ENCODE measurements at regions not wholly inside any gene's neighbourhood (a gene's known extent, or its start where the extent isn't known, plus 50 kb on each side); places are given as distances from the start of the nearest gene placed in this dataset.
"Not testable (repeated sequence)": the region's sequence is repeated elsewhere in the genome, so short reads cannot be mapped to it uniquely, and the experiment has no call there.

DNA sequence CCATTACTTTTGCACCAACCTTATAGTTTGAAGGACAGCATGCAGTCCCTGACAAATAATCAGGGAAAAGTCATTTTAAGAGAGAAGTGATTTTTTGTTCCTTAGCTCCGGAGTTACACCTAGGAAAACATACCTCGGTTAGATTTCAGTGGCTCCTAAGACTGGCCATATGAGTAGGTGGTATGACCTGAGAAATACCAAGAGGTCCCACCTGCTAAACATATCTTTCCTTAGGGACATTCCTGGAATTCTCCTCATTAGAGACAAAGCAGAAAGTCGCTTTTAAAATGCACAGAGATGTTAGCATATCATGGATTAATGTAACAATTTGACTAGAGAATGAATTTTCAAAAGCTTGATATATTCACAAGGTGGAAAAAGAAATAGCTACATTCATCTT lies 84.2 kb upstream of the RNPC3 start:
- Histone ChIP-seq H3K4me1 (ENCODE audit: insufficient read depth) (no peaks in the 10 kb centered on the region), H3K27ac (no peak overlapping the region), H3K4me3 (no peak overlapping the region), H3K9me3 (no peaks in the 10 kb centered on the region), H3K27me3 (no peaks in the 10 kb centered on the region), H3K36me3 (no peaks in the 10 kb centered on the region)
- 68 to 81% (median 73%) methylated on average over 3 of the region's 3 CpGs for WGBS, 3 donors
- no peak for DNase-seq
- intact Hi-C loops (cut with DNase I), result no loop called here
- TF ChIP-seq, protein P1, sequence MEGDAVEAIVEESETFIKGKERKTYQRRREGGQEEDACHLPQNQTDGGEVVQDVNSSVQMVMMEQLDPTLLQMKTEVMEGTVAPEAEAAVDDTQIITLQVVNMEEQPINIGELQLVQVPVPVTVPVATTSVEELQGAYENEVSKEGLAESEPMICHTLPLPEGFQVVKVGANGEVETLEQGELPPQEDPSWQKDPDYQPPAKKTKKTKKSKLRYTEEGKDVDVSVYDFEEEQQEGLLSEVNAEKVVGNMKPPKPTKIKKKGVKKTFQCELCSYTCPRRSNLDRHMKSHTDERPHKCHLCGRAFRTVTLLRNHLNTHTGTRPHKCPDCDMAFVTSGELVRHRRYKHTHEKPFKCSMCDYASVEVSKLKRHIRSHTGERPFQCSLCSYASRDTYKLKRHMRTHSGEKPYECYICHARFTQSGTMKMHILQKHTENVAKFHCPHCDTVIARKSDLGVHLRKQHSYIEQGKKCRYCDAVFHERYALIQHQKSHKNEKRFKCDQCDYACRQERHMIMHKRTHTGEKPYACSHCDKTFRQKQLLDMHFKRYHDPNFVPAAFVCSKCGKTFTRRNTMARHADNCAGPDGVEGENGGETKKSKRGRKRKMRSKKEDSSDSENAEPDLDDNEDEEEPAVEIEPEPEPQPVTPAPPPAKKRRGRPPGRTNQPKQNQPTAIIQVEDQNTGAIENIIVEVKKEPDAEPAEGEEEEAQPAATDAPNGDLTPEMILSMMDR (IDR thresholded peaks at IDR 0.05), result no peak
- no peak for TF ChIP-seq EP300 (IDR thresholded peaks at IDR 0.05)
- TF ChIP-seq POLR2A (IDR thresholded peaks at IDR 0.05), result no peak

DNA sequence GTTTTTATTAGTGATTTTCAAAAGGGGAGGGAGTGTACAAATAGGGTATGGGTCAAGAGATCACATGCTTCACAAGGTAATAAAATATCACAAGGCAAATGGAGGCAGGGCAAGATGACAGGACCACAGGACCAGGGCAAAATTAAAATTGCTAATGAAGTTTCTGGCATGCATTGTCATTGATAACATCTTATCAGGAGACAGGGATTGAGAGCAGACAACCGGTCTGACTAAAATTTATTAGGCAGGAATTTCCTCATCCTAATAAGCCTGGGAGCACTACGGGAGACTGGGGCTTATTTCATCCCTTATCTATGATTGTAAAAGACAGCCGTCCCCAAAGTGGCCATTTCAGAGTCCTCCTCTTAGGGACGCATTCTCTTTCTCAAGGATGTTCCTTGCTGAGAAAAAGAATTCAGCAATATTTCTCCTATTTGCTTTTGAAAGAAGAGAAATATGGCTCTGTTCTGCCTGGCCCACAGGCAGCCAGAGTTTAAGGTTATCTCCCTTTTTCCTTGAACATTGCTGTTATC lies 88.9 kb upstream of the RNPC3 start:
- not testable (repeated sequence) for H3K27me3 ChIP-seq
- whole genome bisulfite sequencing, 3 donors, result 51 to 59% (median 57%) methylated on average over 4 of the region's 4 CpGs

DNA sequence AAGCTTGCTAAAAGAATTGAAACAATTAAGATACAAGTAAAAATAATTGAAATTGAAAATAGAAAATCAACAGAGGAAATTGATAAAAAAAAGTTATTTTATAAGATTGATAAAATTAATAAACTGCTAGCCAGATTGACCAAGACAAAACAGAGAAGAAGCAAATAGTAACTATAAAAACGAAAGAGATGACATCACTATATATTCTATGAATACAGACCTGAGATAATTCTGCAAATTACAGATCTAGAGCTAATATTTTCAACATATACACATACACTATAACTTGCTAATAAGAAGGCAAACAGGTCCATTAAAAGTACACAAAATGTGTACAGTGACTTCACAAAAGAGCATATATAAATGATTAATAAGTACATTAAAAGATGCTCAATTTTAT lies 90.1 kb upstream of the RNPC3 start:
- TF ChIP-seq, protein P1 (IDR thresholded peaks at IDR 0.05), result no peak
- TF ChIP-seq EP300 (IDR thresholded peaks at IDR 0.05) (no peak), POLR2A (IDR thresholded peaks at IDR 0.05) (no peak)
- H3K36me3 ChIP-seq, result no peaks in the 10 kb centered on the region
- H3K4me1 ChIP-seq (ENCODE audit: insufficient read depth), result no peaks in the 10 kb centered on the region
- H3K9me3 ChIP-seq, result no peaks in the 10 kb centered on the region
- H3K27me3 ChIP-seq, result no peaks in the 10 kb centered on the region
- DNase-seq, result no peak
- no peak overlapping the region for H3K4me3 ChIP-seq
- no peak overlapping the region for H3K27ac ChIP-seq
- intact Hi-C loops (cut with DNase I), result no loop called here
- 67 to 76% (median 69%) methylated on average over 1 of the region's 1 CpG for WGBS, 3 donors

More for the DNA sequence above, 88.9 kb upstream of the RNPC3 start:
- H3K27ac ChIP-seq; H3K4me3 ChIP-seq; H3K4me1 ChIP-seq (ENCODE audit: insufficient read depth); intact Hi-C loops (cut with DNase I); DNase-seq; H3K9me3 ChIP-seq; H3K36me3 ChIP-seq: not testable (repeated sequence)

DNA sequence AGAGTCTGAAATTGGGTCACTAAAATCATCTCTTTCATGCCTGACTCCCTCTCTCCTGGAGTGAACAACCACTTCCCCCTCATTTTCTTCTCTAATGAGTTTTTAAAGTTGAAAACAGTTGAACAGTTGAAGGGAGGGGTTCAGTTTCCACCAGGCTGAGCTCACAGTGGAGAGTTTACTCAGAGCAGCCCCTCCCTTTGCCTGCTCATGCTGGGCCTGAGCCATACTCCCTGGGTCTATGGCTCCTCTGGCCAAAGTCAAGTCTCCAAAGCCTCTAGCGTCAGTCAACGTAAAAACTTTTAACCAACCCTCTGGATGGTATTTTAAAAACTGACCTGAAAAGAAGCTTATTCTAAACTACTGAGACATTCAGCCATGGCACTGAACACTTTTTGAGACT lies 100.8 kb upstream of the RNPC3 start:
- Histone ChIP-seq H3K36me3 (no peaks in the 10 kb centered on the region), H3K9me3 (no peaks in the 10 kb centered on the region), H3K27me3 (no peaks in the 10 kb centered on the region), H3K27ac (no peak overlapping the region), H3K4me1 (ENCODE audit: insufficient read depth) (no peaks in the 10 kb centered on the region), H3K4me3 (no peak overlapping the region)
- DNase-seq, result no peak
- WGBS, 3 donors, result 88 to 89% (median 88%) methylated on average over 2 of the region's 2 CpGs
- intact Hi-C loops (cut with DNase I), result no loop called here
- TF ChIP-seq, protein P1 (IDR thresholded peaks at IDR 0.05), result no peak
- TF ChIP-seq POLR2A (IDR thresholded peaks at IDR 0.05), result no peak
- TF ChIP-seq EP300 (IDR thresholded peaks at IDR 0.05), result no peak

DNA sequence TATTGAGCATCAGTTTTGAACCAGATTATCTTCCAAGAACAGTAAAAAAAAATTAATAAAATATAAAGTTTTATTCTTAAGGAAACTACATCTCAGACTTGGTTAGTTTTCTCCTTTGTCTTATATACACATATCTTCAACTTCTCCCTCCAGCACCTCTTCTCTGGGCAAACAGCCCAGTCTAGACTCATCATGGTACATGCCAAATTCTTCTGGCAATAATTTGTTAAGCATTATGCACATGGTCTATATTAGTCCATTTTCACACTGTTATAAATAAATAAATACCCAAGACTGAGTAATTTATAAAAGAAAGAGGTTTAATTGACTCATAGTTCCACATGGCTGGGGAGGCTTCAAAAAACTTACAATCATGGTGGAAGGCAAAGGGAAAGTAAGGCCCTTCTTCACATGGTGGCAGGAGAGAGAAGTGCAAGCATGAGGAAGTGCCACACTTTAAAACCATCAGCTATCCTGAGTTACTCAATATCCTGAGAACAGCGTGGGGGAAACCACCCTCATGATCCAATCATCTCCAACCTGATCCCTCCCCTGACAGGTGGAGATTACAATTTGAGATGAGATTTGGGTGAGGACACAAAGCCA lies 108.7 kb upstream of the RNPC3 start:
- no peaks in the 10 kb centered on the region for H3K9me3 ChIP-seq
- H3K27me3 ChIP-seq, result no peaks in the 10 kb centered on the region
- DNase-seq, result no peak
- no peaks in the 10 kb centered on the region for H3K4me1 ChIP-seq (ENCODE audit: insufficient read depth)
- H3K36me3 ChIP-seq, result no peaks in the 10 kb centered on the region
- no peak overlapping the region for H3K27ac ChIP-seq
- TF ChIP-seq POLR2A (IDR thresholded peaks at IDR 0.05) (no peak), EP300 (IDR thresholded peaks at IDR 0.05) (no peak)
- TF ChIP-seq, protein P1 (IDR thresholded peaks at IDR 0.05), result no peak
- no peak overlapping the region for H3K4me3 ChIP-seq
- 83 to 95% (median 89%) methylated on average over 1 of the region's 1 CpG for WGBS, 3 donors
- intact Hi-C loops (cut with DNase I), result loop anchor here in 1 of 4 donors (10.0 kb wide), 1 partner anchor 1738 kb away; no protein-coding TSS in a partner anchor
